Left renal cortex interstitium (tissue), 4 donors: ENCODE measurements at regions not wholly inside any gene's neighbourhood (a gene's known extent, or its start where the extent isn't known, plus 50 kb on each side); places are given as distances from the start of the nearest gene placed in this dataset.

ENCODE experiments used
- DNase-seq, 4 donors: peaks; one replicate each; pipeline ENCODE4 v3.0.0-alpha.2; 2013; ENCODE audit warnings: low read depth in 4 of 4, low spot score in 2 of 4, missing footprints in 1 of 4

DNA sequence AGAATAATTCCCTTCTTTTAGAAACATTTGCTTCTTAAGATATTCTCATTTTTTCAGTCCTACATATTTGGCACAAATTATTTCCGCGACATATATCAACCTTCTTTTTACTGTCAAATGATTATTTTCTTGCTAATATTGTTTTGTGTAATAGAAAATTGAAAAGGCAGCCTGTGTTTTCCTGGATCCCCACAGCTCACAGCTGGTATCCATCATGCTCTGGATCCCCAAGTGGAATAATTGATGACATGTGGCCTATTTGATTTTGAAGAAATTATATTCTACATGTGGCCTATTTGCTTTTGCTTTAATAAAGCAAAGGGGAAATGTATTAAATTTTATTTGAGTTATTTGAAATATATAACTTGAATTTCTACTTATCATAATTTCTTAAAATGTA is 199.4 kb upstream of the LUZP2 start:
- no peak for DNase-seq

DNA sequence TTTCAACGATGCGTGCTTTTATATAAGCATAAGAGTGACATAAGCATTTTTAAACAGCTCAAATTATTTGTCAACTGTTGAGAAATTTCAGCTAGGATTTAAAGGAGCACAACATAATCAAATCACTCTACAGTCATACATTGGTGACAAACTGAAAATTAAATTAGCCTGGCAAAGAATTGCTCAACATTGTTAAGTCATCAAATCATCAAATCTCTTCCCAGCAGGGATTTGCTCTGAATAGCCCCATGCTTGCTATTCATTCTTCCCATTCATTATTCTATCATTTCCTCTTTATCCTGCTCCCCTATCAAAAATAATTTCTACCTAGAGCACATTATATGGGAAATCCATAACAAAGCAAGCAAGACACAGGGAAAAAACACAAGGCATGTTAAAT is 198.7 kb upstream of the LUZP2 start:
- no peak for DNase-seq

GRCh38 chr11:24311974-24312373 is 184.9 kb upstream of the LUZP2 start:
- no peak for DNase-seq

- DNase-seq = no peak
Observed at GRCh38 chr11:24312464-24313238, 184.2 kb upstream of the LUZP2 start.

GRCh38 chr11:24321229-24321628 is 175.6 kb upstream of the LUZP2 start:
- no peak for DNase-seq

- no peak for DNase-seq
Observed at GRCh38 chr11:24324211-24324610, 172.6 kb upstream of the LUZP2 start.

DNA sequence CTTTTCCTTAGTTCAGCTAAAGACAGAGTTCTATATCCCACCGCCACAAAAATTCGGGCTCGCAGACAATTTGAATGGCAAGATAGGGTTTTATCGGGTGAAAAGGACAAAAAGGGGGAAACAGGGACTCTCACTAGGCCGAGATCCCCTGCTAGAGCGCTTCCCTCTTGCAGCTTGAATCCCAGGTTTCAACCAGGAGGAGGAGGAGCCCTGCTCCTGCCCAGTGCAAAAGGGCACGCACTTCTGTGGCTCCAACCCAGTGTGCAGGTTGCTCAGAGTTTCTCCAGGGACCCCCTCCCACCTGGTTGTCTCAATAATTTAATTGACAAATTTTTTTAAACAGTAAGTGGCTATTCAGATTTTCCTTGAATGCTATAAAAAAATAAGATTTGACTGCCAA is 152.6 kb upstream of the LUZP2 start:
- no peak for DNase-seq

DNA sequence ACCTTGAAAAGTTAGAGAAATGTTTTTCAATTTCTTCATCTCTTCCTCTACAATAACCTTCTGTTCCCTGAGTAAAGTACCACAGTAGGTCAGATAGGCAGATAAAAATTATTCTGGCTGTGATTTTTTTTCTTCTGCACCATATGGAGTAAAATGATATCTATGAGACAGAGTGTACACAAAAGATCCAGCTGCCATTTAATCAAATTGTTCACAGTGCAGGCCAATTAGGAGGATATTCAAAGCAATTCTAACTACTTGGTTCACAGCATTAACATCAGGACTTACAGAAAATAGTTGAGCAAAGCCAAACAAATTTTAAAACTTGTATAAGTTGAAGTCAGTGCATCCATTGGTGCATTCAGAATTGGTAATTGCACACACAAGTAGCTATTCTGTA is 147.9 kb upstream of the LUZP2 start:
- no peak for DNase-seq

DNA sequence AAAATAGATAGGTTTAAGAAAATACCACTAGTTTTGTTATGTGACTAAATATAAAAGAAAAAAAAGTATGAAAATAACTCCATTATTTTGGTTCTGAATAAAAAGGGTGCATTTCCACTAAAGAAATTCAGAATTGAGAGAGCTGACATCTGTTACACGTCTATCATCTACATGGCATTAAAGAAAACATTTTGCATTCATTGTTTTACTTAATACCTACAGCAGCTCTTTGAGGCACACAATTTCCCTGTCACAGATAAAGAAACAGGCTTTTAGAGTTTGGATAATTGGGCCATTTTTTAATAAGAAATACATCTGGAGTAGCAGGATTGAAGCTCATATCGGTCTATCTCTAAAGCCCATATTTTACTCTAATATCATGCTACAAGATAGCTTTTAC is 145.7 kb upstream of the LUZP2 start:
- no peak for DNase-seq

DNA sequence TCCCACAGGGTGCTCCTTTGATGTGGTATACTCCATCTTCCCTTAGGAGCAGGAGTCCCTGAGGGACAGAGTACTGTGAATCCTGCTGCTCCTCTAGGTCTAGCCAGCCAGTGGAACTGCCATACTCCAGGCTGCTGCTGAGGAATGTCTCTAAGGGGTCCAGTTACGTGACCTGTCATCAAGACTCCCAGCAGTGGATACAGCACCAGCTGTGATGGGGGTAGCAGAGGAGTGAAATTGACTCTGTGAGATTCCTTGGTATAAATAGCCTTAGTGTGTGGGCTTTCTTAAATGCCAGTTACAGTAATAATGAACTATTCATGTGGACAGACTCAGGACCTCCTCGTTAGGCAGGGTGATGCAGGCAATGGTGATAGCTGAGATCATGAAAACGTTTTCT is 140.4 kb upstream of the LUZP2 start:
- no peak for DNase-seq

DNA sequence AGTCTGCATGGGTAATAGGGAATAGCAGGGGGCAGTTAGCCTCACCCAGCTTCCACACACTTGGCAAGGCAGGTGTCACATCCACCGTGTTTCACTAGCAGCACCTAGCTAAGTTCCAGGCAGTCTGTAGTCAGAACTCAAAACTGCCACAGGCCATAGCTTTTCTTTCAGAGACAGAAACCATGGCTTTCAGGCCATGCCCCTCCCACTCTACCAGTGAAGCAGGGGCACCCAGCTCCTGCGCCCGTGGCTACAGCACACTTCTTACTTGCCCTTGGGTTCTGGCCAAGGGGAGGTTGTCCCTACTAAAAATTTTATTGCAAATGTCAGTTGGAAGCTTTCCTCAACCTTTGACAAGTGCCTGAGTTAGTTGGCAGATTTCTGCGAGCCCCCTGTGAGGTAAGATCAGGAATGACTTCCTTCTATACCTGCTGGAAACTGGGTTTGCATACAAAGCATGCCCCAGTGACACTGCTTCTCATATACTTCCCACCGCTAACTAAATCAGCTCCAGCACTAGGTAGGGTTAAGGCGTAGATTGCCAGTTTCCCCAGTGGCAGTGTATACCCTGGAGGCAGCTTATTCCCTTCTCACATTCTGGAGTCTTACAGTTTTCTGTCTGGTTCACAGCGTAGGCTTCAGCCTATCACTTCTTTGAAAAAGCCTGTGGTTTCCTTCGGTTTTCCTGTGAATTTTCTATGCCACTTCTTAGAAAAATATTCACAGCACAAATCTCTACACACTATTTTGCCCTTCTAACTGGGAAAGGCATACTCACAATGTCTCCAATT is 139.0 kb upstream of the LUZP2 start:
- no peak for DNase-seq

DNA sequence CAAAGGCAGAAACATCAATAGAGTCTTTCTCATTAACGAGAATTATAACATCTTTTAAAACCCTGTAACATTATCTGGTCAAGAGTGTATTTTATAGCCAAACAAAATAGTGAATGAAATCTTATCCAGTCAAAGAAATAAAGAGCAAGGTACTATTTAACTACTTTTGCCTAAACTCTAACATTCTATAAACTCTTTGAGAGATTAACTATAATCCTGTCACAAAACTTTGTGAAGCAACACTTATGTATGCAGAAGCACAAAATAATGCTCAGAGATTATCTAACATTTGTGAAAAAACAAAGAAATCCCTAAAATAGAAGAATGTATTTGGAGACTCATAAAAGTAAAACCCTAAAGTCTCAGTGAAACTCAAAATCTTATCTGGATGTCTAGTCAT is 124.4 kb upstream of the LUZP2 start:
- no peak for DNase-seq

GRCh38 chr11:24373516-24373915 is 123.3 kb upstream of the LUZP2 start:
- no peak for DNase-seq

DNA sequence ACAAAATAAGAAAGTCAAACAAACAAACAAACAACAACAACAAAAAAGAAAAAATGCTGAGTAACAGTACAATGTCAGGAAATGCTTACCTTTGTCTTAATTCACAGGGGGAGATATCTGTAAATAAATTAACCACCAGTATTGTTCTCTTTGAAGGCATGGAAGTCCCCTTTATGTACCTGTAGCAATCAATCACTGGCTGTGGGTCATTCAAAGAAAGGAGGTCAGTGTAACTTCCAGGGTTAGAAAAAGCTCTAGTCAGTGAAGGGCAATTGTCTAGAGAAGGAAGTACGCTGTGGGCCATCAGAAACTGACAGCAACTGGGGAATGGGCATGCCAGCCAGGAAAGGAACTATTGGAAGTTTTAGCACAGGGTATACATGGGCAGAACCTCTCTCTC is 121.5 kb upstream of the LUZP2 start:
- no peak for DNase-seq

GRCh38 chr11:24375931-24376330 is 120.9 kb upstream of the LUZP2 start:
- no peak for DNase-seq

GRCh38 chr11:24383137-24383536 is 113.7 kb upstream of the LUZP2 start:
- no peak for DNase-seq

- DNase-seq = no peak
Observed at GRCh38 chr11:24384240-24384639, 112.6 kb upstream of the LUZP2 start.

- DNase-seq = no peak
Observed at GRCh38 chr11:24386546-24387397, 110.1 kb upstream of the LUZP2 start.

GRCh38 chr11:24389575-24389974 is 107.3 kb upstream of the LUZP2 start:
- DNase-seq = no peak

- DNase-seq = no peak
Observed at GRCh38 chr11:24390016-24390415, 106.8 kb upstream of the LUZP2 start.

DNA sequence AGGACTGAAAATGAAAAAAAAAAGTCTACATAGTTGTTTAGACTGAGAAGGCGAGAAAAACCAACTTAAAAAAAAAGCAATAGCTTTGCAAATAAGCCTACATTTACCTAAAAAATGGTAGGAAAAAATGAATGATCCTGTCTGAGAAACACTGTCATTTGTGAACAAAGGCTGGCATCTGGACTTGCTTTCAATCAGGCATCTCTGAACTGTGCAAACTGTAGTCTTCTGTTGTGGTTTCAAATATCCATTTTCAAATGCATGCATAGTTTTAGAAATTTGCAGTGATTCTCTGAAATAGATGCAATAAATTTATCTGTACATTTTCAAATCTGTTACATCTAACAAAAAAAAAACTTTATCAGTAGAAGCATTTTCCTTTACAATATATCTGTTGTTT is 106.1 kb upstream of the LUZP2 start:
- no peak for DNase-seq
